ENCODE measurements at regions not wholly inside any gene's neighbourhood (a gene's known extent, or its start where the extent isn't known, plus 50 kb on each side); places are given as distances from the start of the nearest gene placed in this dataset.

- ChIA-PET CTCF (no interaction called here), POLR2A (no interaction called here)
- H3K4me1 ChIP-seq (ENCODE audit: control extremely low read depth in 1 of 4, control insufficient read depth in 4 of 4, insufficient read depth in 4 of 4, low read length in 3 of 4), result peaks cover 7 to 11% (median 9%) of the 10 kb centered on the region in 4 experiments
- H3K9me3 ChIP-seq (ENCODE audit: control extremely low read depth in 1 of 5, control insufficient read depth in 4 of 5, insufficient read depth in 2 of 5, low read depth in 1 of 5, low read length in 4 of 5), result peaks cover 0 to 2% (median 0%) of the 10 kb centered on the region in 5 experiments
- H3K27ac ChIP-seq (ENCODE audit: insufficient read depth in 1 of 2, low read depth in 1 of 2, low read length in 2 of 2, poor library complexity in 1 of 2, severe bottlenecking in 2 of 2), result no peak overlapping the region
- DNase-seq, result no peak
- no peaks in the 10 kb centered on the region for H3K27me3 ChIP-seq (replicated peaks in 2 of 5; ENCODE audit: control insufficient read depth in 4 of 5, insufficient read depth in 5 of 5, low read length in 4 of 5)
- WGBS (ENCODE audit: insufficient coverage), result 80% methylated on average over 1 of the region's 1 CpG
- no peaks in the 10 kb centered on the region for H3K36me3 ChIP-seq (ENCODE audit: control insufficient read depth in 4 of 4, insufficient read depth in 4 of 4, low read length in 3 of 4)
- H3K4me3 ChIP-seq (ENCODE audit: control insufficient read depth in 1 of 7, extremely low read depth in 1 of 7, insufficient read depth in 4 of 7, low read depth in 2 of 7, low read length in 6 of 7), result no peak overlapping the region
Observed at GRCh38 chr2:160702754-160703153, 209.1 kb upstream of the RBMS1 start.

GRCh38 chr2:160703648-160704585, 210.3 kb upstream of the RBMS1 start:
- peak; percentile 6 to 67 (median 66) for DNase-seq
- 4% methylated on average over 7 of the region's 8 CpGs for WGBS (ENCODE audit: insufficient coverage)
- CTCF ChIA-PET, result no interaction called here
- peak overlapping the region in 2 of 7 experiments; percentile 37 to 48 for H3K4me3 ChIP-seq (ENCODE audit: control insufficient read depth in 1 of 7, extremely low read depth in 1 of 7, insufficient read depth in 4 of 7, low read depth in 2 of 7, low read length in 6 of 7)
- H3K36me3 ChIP-seq (ENCODE audit: control insufficient read depth in 4 of 4, insufficient read depth in 4 of 4, low read length in 3 of 4), result no peaks in the 10 kb centered on the region
- no peak overlapping the region for H3K27ac ChIP-seq (ENCODE audit: insufficient read depth in 1 of 2, low read depth in 1 of 2, low read length in 2 of 2, poor library complexity in 1 of 2, severe bottlenecking in 2 of 2)
- H3K27me3 ChIP-seq (replicated peaks in 2 of 5; ENCODE audit: control insufficient read depth in 4 of 5, insufficient read depth in 5 of 5, low read length in 4 of 5), result no peaks in the 10 kb centered on the region
- peaks cover 7 to 11% (median 9%) of the 10 kb centered on the region in 4 experiments for H3K4me1 ChIP-seq (ENCODE audit: control extremely low read depth in 1 of 4, control insufficient read depth in 4 of 4, insufficient read depth in 4 of 4, low read length in 3 of 4)
- POLR2A ChIA-PET, result no interaction called here
- H3K9me3 ChIP-seq (ENCODE audit: control extremely low read depth in 1 of 5, control insufficient read depth in 4 of 5, insufficient read depth in 2 of 5, low read depth in 1 of 5, low read length in 4 of 5), result peaks cover 0 to 5% (median 0%) of the 10 kb centered on the region in 5 experiments

- peaks cover 0 to 2% (median 0%) of the 10 kb centered on the region in 5 experiments for H3K9me3 ChIP-seq (ENCODE audit: control extremely low read depth in 1 of 5, control insufficient read depth in 4 of 5, insufficient read depth in 2 of 5, low read depth in 1 of 5, low read length in 4 of 5)
- no peaks in the 10 kb centered on the region for H3K4me1 ChIP-seq (ENCODE audit: control extremely low read depth in 1 of 4, control insufficient read depth in 4 of 4, insufficient read depth in 4 of 4, low read length in 3 of 4)
- ChIA-PET POLR2A (no interaction called here), CTCF (interaction anchor here (0.7 kb wide), 1 partner anchor 226 kb away, joined by 3 read pairs; no protein-coding TSS in a partner anchor)
- no peak overlapping the region for H3K4me3 ChIP-seq (ENCODE audit: control insufficient read depth in 1 of 7, extremely low read depth in 1 of 7, insufficient read depth in 4 of 7, low read depth in 2 of 7, low read length in 6 of 7)
- no peak overlapping the region for H3K27ac ChIP-seq (ENCODE audit: insufficient read depth in 1 of 2, low read depth in 1 of 2, low read length in 2 of 2, poor library complexity in 1 of 2, severe bottlenecking in 2 of 2)
- DNase-seq, result peak in 2 of 3 donors; percentile 8 to 12
- no peaks in the 10 kb centered on the region for H3K36me3 ChIP-seq (ENCODE audit: control insufficient read depth in 4 of 4, insufficient read depth in 4 of 4, low read length in 3 of 4)
- no peaks in the 10 kb centered on the region for H3K27me3 ChIP-seq (replicated peaks in 2 of 5; ENCODE audit: control insufficient read depth in 4 of 5, insufficient read depth in 5 of 5, low read length in 4 of 5)
- WGBS (ENCODE audit: insufficient coverage), result 100% methylated on average over 2 of the region's 2 CpGs
Observed at GRCh38 chr2:160715428-160715827, 221.8 kb upstream of the RBMS1 start.

- CTCF ChIA-PET, result no interaction called here
- no peak overlapping the region for H3K4me3 ChIP-seq (ENCODE audit: control insufficient read depth in 1 of 7, extremely low read depth in 1 of 7, insufficient read depth in 4 of 7, low read depth in 2 of 7, low read length in 6 of 7)
- 100% methylated on average over 1 of the region's 3 CpGs for WGBS (ENCODE audit: insufficient coverage)
- DNase-seq, result no peak
- H3K4me1 ChIP-seq (ENCODE audit: control extremely low read depth in 1 of 4, control insufficient read depth in 4 of 4, insufficient read depth in 4 of 4, low read length in 3 of 4), result no peaks in the 10 kb centered on the region
- no peaks in the 10 kb centered on the region for H3K27me3 ChIP-seq (replicated peaks in 2 of 5; ENCODE audit: control insufficient read depth in 4 of 5, insufficient read depth in 5 of 5, low read length in 4 of 5)
- POLR2A ChIA-PET, result no interaction called here
- no peak overlapping the region for H3K27ac ChIP-seq (ENCODE audit: insufficient read depth in 1 of 2, low read depth in 1 of 2, low read length in 2 of 2, poor library complexity in 1 of 2, severe bottlenecking in 2 of 2)
- no peaks in the 10 kb centered on the region for H3K36me3 ChIP-seq (ENCODE audit: control insufficient read depth in 4 of 4, insufficient read depth in 4 of 4, low read length in 3 of 4)
- no peaks in the 10 kb centered on the region for H3K9me3 ChIP-seq (ENCODE audit: control extremely low read depth in 1 of 5, control insufficient read depth in 4 of 5, insufficient read depth in 2 of 5, low read depth in 1 of 5, low read length in 4 of 5)
Observed at GRCh38 chr2:160719116-160719515, 225.5 kb upstream of the RBMS1 start.

GRCh38 chr2:160720098-160720497, 226.5 kb upstream of the RBMS1 start:
- no peaks in the 10 kb centered on the region for H3K36me3 ChIP-seq (ENCODE audit: control insufficient read depth in 4 of 4, insufficient read depth in 4 of 4, low read length in 3 of 4)
- WGBS (ENCODE audit: insufficient coverage), result no CpG with 5 or more reads among the region's 1 CpG

GRCh38 chr2:160721089-160722040, 227.8 kb upstream of the RBMS1 start:
- Histone ChIP-seq H3K4me1 (ENCODE audit: control extremely low read depth in 1 of 4, control insufficient read depth in 4 of 4, insufficient read depth in 4 of 4, low read length in 3 of 4) (peaks cover 0 to 5% (median 0%) of the 10 kb centered on the region in 4 experiments), H3K9me3 (ENCODE audit: control extremely low read depth in 1 of 5, control insufficient read depth in 4 of 5, insufficient read depth in 2 of 5, low read depth in 1 of 5, low read length in 4 of 5) (no peaks in the 10 kb centered on the region), H3K4me3 (ENCODE audit: control insufficient read depth in 1 of 7, extremely low read depth in 1 of 7, insufficient read depth in 4 of 7, low read depth in 2 of 7, low read length in 6 of 7) (no peak overlapping the region), H3K36me3 (ENCODE audit: control insufficient read depth in 4 of 4, insufficient read depth in 4 of 4, low read length in 3 of 4) (no peaks in the 10 kb centered on the region), H3K27me3 (replicated peaks in 2 of 5; ENCODE audit: control insufficient read depth in 4 of 5, insufficient read depth in 5 of 5, low read length in 4 of 5) (no peaks in the 10 kb centered on the region), H3K27ac (ENCODE audit: insufficient read depth in 1 of 2, low read depth in 1 of 2, low read length in 2 of 2, poor library complexity in 1 of 2, severe bottlenecking in 2 of 2) (no peak overlapping the region)
- CTCF ChIA-PET, result no interaction called here
- no CpG with 5 or more reads among the region's 1 CpG for WGBS (ENCODE audit: insufficient coverage)
- POLR2A ChIA-PET, result interaction anchor here (0.6 kb wide), 1 partner anchor 97 kb away, joined by 3 read pairs; no protein-coding TSS in a partner anchor
- DNase-seq, result no peak

More at GRCh38 chr2:160720098-160720497, 226.5 kb upstream of the RBMS1 start:
- H3K4me1 ChIP-seq (ENCODE audit: control extremely low read depth in 1 of 4, control insufficient read depth in 4 of 4, insufficient read depth in 4 of 4, low read length in 3 of 4), result no peaks in the 10 kb centered on the region
- no peak overlapping the region for H3K4me3 ChIP-seq (ENCODE audit: control insufficient read depth in 1 of 7, extremely low read depth in 1 of 7, insufficient read depth in 4 of 7, low read depth in 2 of 7, low read length in 6 of 7)
- ChIA-PET CTCF (no interaction called here), POLR2A (no interaction called here)
- H3K27me3 ChIP-seq (replicated peaks in 2 of 5; ENCODE audit: control insufficient read depth in 4 of 5, insufficient read depth in 5 of 5, low read length in 4 of 5), result no peaks in the 10 kb centered on the region
- H3K9me3 ChIP-seq (ENCODE audit: control extremely low read depth in 1 of 5, control insufficient read depth in 4 of 5, insufficient read depth in 2 of 5, low read depth in 1 of 5, low read length in 4 of 5), result no peaks in the 10 kb centered on the region
- no peak overlapping the region for H3K27ac ChIP-seq (ENCODE audit: insufficient read depth in 1 of 2, low read depth in 1 of 2, low read length in 2 of 2, poor library complexity in 1 of 2, severe bottlenecking in 2 of 2)
- no peak for DNase-seq

Measured in common myeloid progenitor, CD34-positive (primary cell).